IMR-90 (cell line): ENCODE measurements at regions not wholly inside any gene's neighbourhood (a gene's known extent, or its start where the extent isn't known, plus 50 kb on each side); places are given as distances from the start of the nearest gene placed in this dataset.

ENCODE experiments used
- ATAC-seq: fragments of 200-7000 bp; cut with Tn5 transposase; 2 replicates; pipeline ENCODE4 v1.9.1; 2020; ENCODE audit warnings: low read depth, mild to moderate bottlenecking, moderate library complexity
- BruUV-seq: library from RNA; stranded (reverse); fragments of 400-500 nt; replicated peaks from 2 replicates; lab custom pipeline; 2021; lab: Mats Ljungman, UMichigan
- CTCF ChIA-PET: fragments of 300-600 bp; formaldehyde crosslinking; extraction: SDS; loops from one replicate; lab custom pipeline; 2021; ENCODE audit warnings: antibody characterized with exemption; lab: Yijun Ruan, JAX
- POLR2A ChIA-PET: fragments of 300-600 bp; sonication (Branson Sonifier 250); formaldehyde crosslinking; loops from one replicate; lab custom pipeline; 2022; ENCODE audit warnings: antibody characterized with exemption; ENCODE audit not compliant: unreplicated experiment; lab: Charles Lee
- DNase-seq: peaks from one replicate; pipeline ENCODE4 v3.0.0; 2013
- H2AFZ ChIP-seq: replicated peaks from 2 replicates; pipeline ENCODE3; 2013; ENCODE audit warnings: low read length, mild to moderate bottlenecking; ENCODE audit not compliant: poor library complexity
- H2AK5ac ChIP-seq: 2 replicates; pipeline ENCODE4 v1.6.1; 2013; ENCODE audit warnings: low read depth, low read length, inconsistent platforms
- H2AK9ac ChIP-seq: replicated peaks from 2 replicates; pipeline ENCODE3; 2013; ENCODE audit warnings: mild to moderate bottlenecking, low read depth, low read length, moderate library complexity; ENCODE audit not compliant: poor library complexity
- H2BK120ac ChIP-seq: 2 replicates; pipeline ENCODE4 v1.6.1; 2013; ENCODE audit warnings: low read depth, low read length, inconsistent platforms
- H2BK15ac ChIP-seq: 3 replicates; pipeline ENCODE4 v1.6.1; 2013; ENCODE audit warnings: low read depth, low read length, inconsistent platforms
- H2BK20ac ChIP-seq: 2 replicates; pipeline ENCODE4 v1.6.1; 2013; ENCODE audit warnings: low read depth, mild to moderate bottlenecking, inconsistent platforms, low read length, moderate library complexity
- H2BK5ac ChIP-seq: 2 replicates; pipeline ENCODE4 v1.6.1; 2013; ENCODE audit warnings: mild to moderate bottlenecking, low read depth, low read length, inconsistent platforms; ENCODE audit not compliant: poor library complexity, severe bottlenecking
- H3K14ac ChIP-seq: replicated peaks from 2 replicates; pipeline ENCODE4 v1.6.1; 2013; ENCODE audit warnings: low read depth, low read length, inconsistent platforms
- H3K18ac ChIP-seq: 2 replicates; pipeline ENCODE4 v1.6.1; 2013; ENCODE audit warnings: low read depth, low read length, control low read depth
- H3K23ac ChIP-seq: 2 replicates; pipeline ENCODE4 v1.6.1; 2013; ENCODE audit warnings: low read depth, low read length, inconsistent platforms
- H3K27ac ChIP-seq: 2 replicates; pipeline ENCODE4 v1.5.1; 2013; ENCODE audit warnings: mild to moderate bottlenecking, control low read depth, low read length; ENCODE audit not compliant: insufficient read depth
- H3K27me3 ChIP-seq: 2 replicates; pipeline ENCODE4 v1.6.1; 2013; ENCODE audit warnings: low read length; ENCODE audit not compliant: control insufficient read depth, insufficient read depth
- H3K36me3 ChIP-seq: 2 replicates; pipeline ENCODE4 v1.6.1; 2013; ENCODE audit warnings: low read length, mixed read lengths; ENCODE audit not compliant: control insufficient read depth, insufficient read depth
- H3K4ac ChIP-seq: 2 replicates; pipeline ENCODE4 v1.6.1; 2013; ENCODE audit warnings: low read depth, low read length, inconsistent platforms
- H3K4me1 ChIP-seq: 2 replicates; pipeline ENCODE4 v1.6.1; 2013; ENCODE audit warnings: low read length, mixed read lengths; ENCODE audit not compliant: control insufficient read depth, insufficient read depth
- H3K4me2 ChIP-seq: 2 replicates; pipeline ENCODE4 v1.6.1; 2013; ENCODE audit warnings: low read depth, mild to moderate bottlenecking, control low read depth, low read length, moderate library complexity
- H3K4me3 ChIP-seq: 2 replicates; pipeline ENCODE4 v1.5.1; 2013; ENCODE audit warnings: low read depth, mild to moderate bottlenecking, control low read depth, low read length, moderate library complexity; ENCODE audit not compliant: insufficient read depth
- H3K56ac ChIP-seq: 2 replicates; pipeline ENCODE4 v1.6.1; 2013; ENCODE audit warnings: low read length, inconsistent platforms; ENCODE audit not compliant: insufficient read depth; ENCODE audit errors: extremely low read depth
- H3K79me1 ChIP-seq, 2 experiments: 2 replicates each; pipeline ENCODE4 v1.6.1; 2013; ENCODE audit warnings: low read length in 2 of 2, inconsistent platforms in 1 of 2, low read depth in 1 of 2
- H3K9ac ChIP-seq: 2 replicates; pipeline ENCODE4 v1.6.1; 2013; ENCODE audit warnings: low read depth, low read length, control low read depth
- H3K9me1 ChIP-seq: 2 replicates; pipeline ENCODE4 v1.6.1; 2013; ENCODE audit warnings: low read length, inconsistent platforms; ENCODE audit not compliant: insufficient read depth
- H3K9me3 ChIP-seq: 2 replicates; pipeline ENCODE4 v1.6.1; 2013; ENCODE audit warnings: low read length; ENCODE audit not compliant: control insufficient read depth, insufficient read depth
- H4K20me1 ChIP-seq: 2 replicates; pipeline ENCODE4 v1.6.1; 2013; ENCODE audit warnings: low read length, inconsistent platforms; ENCODE audit not compliant: insufficient read depth
- H4K5ac ChIP-seq: 2 replicates; pipeline ENCODE4 v1.6.1; 2013; ENCODE audit warnings: mild to moderate bottlenecking, low read depth, low read length, control low read depth
- H4K8ac ChIP-seq, 2 experiments: 2 replicates each; pipeline ENCODE4 v1.6.1; 2013; ENCODE audit warnings: low read depth in 2 of 2, low read length in 2 of 2, control low read depth in 1 of 2, inconsistent platforms in 1 of 2
- H4K91ac ChIP-seq: 2 replicates; pipeline ENCODE4 v1.6.1; 2013; ENCODE audit warnings: low read depth, low read length, inconsistent platforms; ENCODE audit not compliant: insufficient read depth
- BHLHE40 ChIP-seq: fragments of 150-350 bp; IDR thresholded peaks from 2 replicates; pipeline ENCODE4 v1.6.1; 2016; ENCODE audit warnings: mild to moderate bottlenecking, low read depth, low read length
- CHD1 ChIP-seq: IDR thresholded peaks from 2 replicates; pipeline ENCODE4 v1.6.1; 2012; ENCODE audit warnings: low read depth, low read length, improper control_type of control experiment
- CTCF ChIP-seq: conservative IDR thresholded peaks from 2 replicates; pipeline ENCODE4 v1.5.1; 2012; ENCODE audit warnings: mild to moderate bottlenecking, low read depth, low read length, improper control_type of control experiment
- ELK1 ChIP-seq: fragments of 150-350 bp; IDR thresholded peaks from 2 replicates; pipeline ENCODE4 v1.6.1; 2016; ENCODE audit warnings: low read depth, mild to moderate bottlenecking, low read length, moderate library complexity, borderline replicate concordance
- MAFK ChIP-seq: IDR thresholded peaks from 2 replicates; pipeline ENCODE4 v1.6.1; 2012; ENCODE audit warnings: low read depth, low read length, improper control_type of control experiment
- MXI1 ChIP-seq: IDR thresholded peaks from 2 replicates; pipeline ENCODE4 v1.6.1; 2012; ENCODE audit warnings: low read depth, mild to moderate bottlenecking, low read length, moderate library complexity, borderline replicate concordance
- NFE2L2 ChIP-seq: fragments of 150-350 bp; IDR thresholded peaks from 2 replicates; pipeline ENCODE4 v1.6.1; 2016; ENCODE audit warnings: low read depth, mild to moderate bottlenecking, low read length
- POLR2A ChIP-seq: IDR thresholded peaks from 2 replicates; pipeline ENCODE4 v1.6.1; 2012; ENCODE audit warnings: mild to moderate bottlenecking, low read depth, low read length
- RAD21 ChIP-seq: IDR thresholded peaks from 2 replicates; pipeline ENCODE4 v1.6.1; 2012; ENCODE audit warnings: low read length, improper control_type of control experiment
- RFX5 ChIP-seq: IDR thresholded peaks from 2 replicates; pipeline ENCODE4 v1.8.0; 2012; ENCODE audit warnings: low read depth, mild to moderate bottlenecking, low read length, moderate library complexity
- SMC3 ChIP-seq: fragments of 150-350 bp; IDR thresholded peaks from 2 replicates; pipeline ENCODE4 v1.6.1; 2016; ENCODE audit warnings: low read depth, mild to moderate bottlenecking, antibody characterized with exemption, low read length, moderate library complexity
- dilution Hi-C: fragments of 300-500 bp; cut with HindIII; formaldehyde crosslinking; loops from one replicate; pipeline ENCODE4 v1.14.3; 2018; ENCODE audit warnings: low sequenced_read_pairs; ENCODE audit not compliant: unreplicated experiment
- in situ Hi-C: fragments of 300-500 bp; cut with MboI; formaldehyde crosslinking; loops from 3 replicates; pipeline ENCODE4 v1.14.3; 2019; ENCODE audit warnings: low sequenced_read_pairs, inconsistent platforms, mixed read lengths
- intact Hi-C: fragments of 100-400 bp; cut with micrococcal nuclease; formaldehyde crosslinking; loops from 2 replicates; pipeline ENCODE4 v1.10.0; 2022

GRCh38 chr18:73381699-73382036, 513.9 kb upstream of the NETO1 start:
- TF ChIP-seq RFX5 (no peak), RAD21 (no peak), SMC3 (no peak), POLR2A (no peak), MXI1 (no peak), ELK1 (no peak), BHLHE40 (no peak), MAFK (no peak), CHD1 (no peak), NFE2L2 (no peak), CTCF (no peak)
- CTCF ChIA-PET, result no interaction called here
- H4K5ac ChIP-seq, result no peak overlapping the region
- dilution Hi-C loops, result no loop called here
- H3K56ac ChIP-seq, result no peak overlapping the region
- H3K18ac ChIP-seq, result no peak overlapping the region
- BruUV-seq, result no TSS peak
- H3K4me1 ChIP-seq, result no peaks in the 10 kb centered on the region
- no peak overlapping the region for H2BK20ac ChIP-seq
- H2AK9ac ChIP-seq, result no peak overlapping the region
- H2AK5ac ChIP-seq, result no peak overlapping the region
- H3K9me3 ChIP-seq, result no peaks in the 10 kb centered on the region
- no peaks in the 10 kb centered on the region for H3K79me1 ChIP-seq
- H3K4me3 ChIP-seq, result no peak overlapping the region
- no peaks in the 10 kb centered on the region for H4K20me1 ChIP-seq
- H3K36me3 ChIP-seq, result no peaks in the 10 kb centered on the region
- H3K4me2 ChIP-seq, result no peak overlapping the region
- no peaks in the 10 kb centered on the region for H3K27me3 ChIP-seq
- DNase-seq (no peak), ATAC-seq (no peak)
- in situ Hi-C loops, result no loop called here
- H3K4ac ChIP-seq, result no peak overlapping the region
- no peak overlapping the region for H3K9ac ChIP-seq
- no peak overlapping the region for H4K91ac ChIP-seq
- H2BK5ac ChIP-seq, result no peak overlapping the region
- H3K9me1 ChIP-seq, result no peaks in the 10 kb centered on the region
- no peak overlapping the region for H2BK15ac ChIP-seq
- H3K27ac ChIP-seq, result no peak overlapping the region
- intact Hi-C loops, result no loop called here
- no peak overlapping the region for H2BK120ac ChIP-seq
- POLR2A ChIA-PET, result no interaction called here
- H3K14ac ChIP-seq, result no peak overlapping the region
- H2AFZ ChIP-seq, result no peak overlapping the region
- H3K23ac ChIP-seq, result no peak overlapping the region
- no peak overlapping the region for H4K8ac ChIP-seq
